Esophagus squamous epithelium (tissue), 5 donors: ENCODE measurements at regions not wholly inside any gene's neighbourhood (a gene's known extent, or its start where the extent isn't known, plus 50 kb on each side); places are given as distances from the start of the nearest gene placed in this dataset.

Experiments
- DNase-seq: peaks from one replicate; lab custom pipeline; 2025; lab: John Stamatoyannopoulos, UW
- H3K27ac ChIP-seq, 4 donors: fragments of 200-600 bp; sonication (generic); one replicate each; pipeline ENCODE4 v1.5.1; 2016 to 2019; ENCODE audit warnings: mild to moderate bottlenecking in 1 of 4
- H3K27me3 ChIP-seq, 4 donors: fragments of 200-600 bp; sonication (generic); 1 replicate in 3 of 4; 2 replicates in 1 of 4; pipeline versions ENCODE4 v1.5.1 to v1.6.0; 2017 to 2021; ENCODE audit warnings: antibody characterized with exemption in 1 of 4
- H3K36me3 ChIP-seq, 3 donors: fragments of 200-600 bp; sonication (generic); one replicate each; pipeline ENCODE4 v1.5.1; 2016 to 2019
- H3K4me1 ChIP-seq, 3 donors: fragments of 200-600 bp; sonication (generic); one replicate each; pipeline ENCODE4 v1.5.1; 2017 to 2019
- H3K4me3 ChIP-seq, 4 donors: fragments of 200-600 bp; sonication (generic); 1 replicate in 3 of 4; 2 replicates in 1 of 4; pipeline ENCODE4 v1.5.1; 2016 to 2019; ENCODE audit warnings: mild to moderate bottlenecking in 2 of 4, moderate library complexity in 1 of 4
- H3K9me3 ChIP-seq, 3 donors: fragments of 200-600 bp; sonication (generic); one replicate each; pipeline ENCODE4 v1.5.1; 2016 to 2019
- CTCF ChIP-seq, 6 experiments: fragments of 450-650 bp in 4 of 6; fragments of 200-600 bp in 2 of 6; sonication (generic) in 2 of 6; IDR thresholded peaks; one replicate each; pipeline ENCODE4 v1.5.1; 2016 to 2019; ENCODE audit warnings: antibody characterized with exemption in 6 of 6, mild to moderate bottlenecking in 4 of 6, moderate library complexity in 4 of 6
- POLR2A ChIP-seq, 4 donors: fragments of 450-650 bp; IDR thresholded peaks; one replicate each; pipeline ENCODE4 v1.6.1; 2017; ENCODE audit warnings: antibody characterized with exemption in 4 of 4, mild to moderate bottlenecking in 4 of 4, moderate library complexity in 3 of 4
- WGBS, 2 donors: methylation state at CpG; one replicate each; pipeline ENCODE4 v1.1.5; 2018; 5-methylcytosine and 5-hydroxymethylcytosine counted together
- intact Hi-C: fragments of 100-400 bp; cut with DNase I; formaldehyde crosslinking; loops from one replicate; pipeline ENCODE4 v1.15.0; 2022
- donor health status: DM: yes; HTN: yes; CAD: no.

DNA sequence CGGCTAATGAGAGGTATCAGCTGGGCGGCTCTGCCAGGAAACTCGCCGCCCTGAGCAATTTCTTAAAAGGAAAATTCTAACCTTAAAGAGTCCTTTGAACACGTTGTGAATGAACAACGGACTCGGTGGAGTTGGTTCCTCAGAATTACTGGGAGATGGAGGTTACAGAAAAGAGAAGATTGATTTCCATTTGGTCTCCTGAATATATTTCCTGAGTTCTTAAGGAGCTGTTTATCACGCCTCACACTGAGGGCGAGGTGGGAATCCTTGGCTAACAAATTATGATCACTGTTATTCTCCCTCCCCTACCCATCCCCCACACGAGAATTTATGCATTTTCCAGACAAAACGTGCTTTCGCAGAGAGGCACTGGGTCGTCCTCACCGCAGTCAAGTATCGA, 194.5 kb upstream of the C14orf180 start:
- H3K27me3 ChIP-seq: peaks cover 0 to 42% (median 0%) of the 10 kb centered on the region in 4 donors
- TF ChIP-seq CTCF (IDR thresholded peaks at IDR 0.05) (no peak), POLR2A (IDR thresholded peaks at IDR 0.05) (no peak)
- no peaks in the 10 kb centered on the region for H3K36me3 ChIP-seq
- WGBS, 2 donors: 77 to 88% methylated on average over 10 to 15 of the region's 15 CpGs
- DNase-seq: no peak
- intact Hi-C loops: no loop called here
- no peak overlapping the region for H3K27ac ChIP-seq
- no peak overlapping the region for H3K4me3 ChIP-seq
- peaks cover 0 to 12% (median 0%) of the 10 kb centered on the region in 3 donors for H3K4me1 ChIP-seq
- peaks cover 0 to 10% (median 0%) of the 10 kb centered on the region in 3 donors for H3K9me3 ChIP-seq

- Histone ChIP-seq H3K9me3 (peaks cover 0 to 6% (median 0%) of the 10 kb centered on the region in 3 donors), H3K4me1 (peaks cover 0 to 12% (median 0%) of the 10 kb centered on the region in 3 donors), H3K4me3 (no peak overlapping the region), H3K27ac (no peak overlapping the region), H3K27me3 (peaks cover 0 to 37% (median 0%) of the 10 kb centered on the region in 4 donors), H3K36me3 (no peaks in the 10 kb centered on the region)
- WGBS, 2 donors: 76 to 90% methylated on average over 9 to 14 of the region's 20 CpGs
- intact Hi-C loops: no loop called here
- TF ChIP-seq CTCF (IDR thresholded peaks at IDR 0.05): no peak
- TF ChIP-seq POLR2A (IDR thresholded peaks at IDR 0.05): no peak
- no peak for DNase-seq
Observed at GRCh38 chr14:104385531-104386101, 193.9 kb upstream of the C14orf180 start.

DNA sequence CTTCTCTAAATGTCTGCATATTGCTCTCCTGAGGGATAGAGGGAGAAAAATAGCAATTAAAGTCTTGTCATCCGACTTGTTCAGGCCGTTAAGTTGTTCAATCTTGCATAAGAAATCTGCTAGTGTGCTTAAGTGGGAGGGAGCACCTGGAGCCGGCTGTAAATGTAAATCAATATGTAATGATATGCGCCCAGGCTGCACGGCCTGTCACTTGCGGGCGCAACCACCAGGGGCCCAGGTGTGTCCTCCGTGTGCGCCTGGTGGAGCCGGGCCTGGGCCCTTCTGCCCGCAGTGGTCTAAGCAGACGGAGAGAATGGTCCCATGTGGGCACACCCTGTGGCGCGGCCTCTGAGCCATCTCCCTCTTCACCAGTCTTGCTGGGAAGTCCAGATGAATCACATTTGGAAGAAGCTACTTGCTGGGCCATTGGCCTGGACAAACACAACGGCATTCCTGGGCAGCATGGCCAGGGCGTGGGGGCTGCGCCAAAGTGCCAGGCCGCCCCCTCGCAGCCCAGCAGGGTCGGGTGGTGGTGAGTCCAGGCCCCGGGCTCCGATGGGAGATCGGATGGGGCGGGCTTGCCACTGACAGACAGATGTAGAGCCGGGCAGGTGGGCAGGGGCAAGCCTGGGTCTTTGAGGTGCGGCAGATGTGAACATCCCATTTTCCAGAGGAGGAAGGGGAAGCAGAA, 193.3 kb upstream of the C14orf180 start:
- peaks cover 0 to 33% (median 0%) of the 10 kb centered on the region in 4 donors for H3K27me3 ChIP-seq
- H3K9me3 ChIP-seq: no peaks in the 10 kb centered on the region
- H3K36me3 ChIP-seq: no peaks in the 10 kb centered on the region
- peaks cover 0 to 12% (median 0%) of the 10 kb centered on the region in 3 donors for H3K4me1 ChIP-seq
- DNase-seq: no peak
- TF ChIP-seq CTCF (IDR thresholded peaks at IDR 0.05) (no peak), POLR2A (IDR thresholded peaks at IDR 0.05) (no peak)
- intact Hi-C loops: no loop called here
- no peak overlapping the region for H3K4me3 ChIP-seq
- WGBS, 2 donors: 72 to 90% methylated on average over 14 to 15 of the region's 26 CpGs
- no peak overlapping the region for H3K27ac ChIP-seq

DNA sequence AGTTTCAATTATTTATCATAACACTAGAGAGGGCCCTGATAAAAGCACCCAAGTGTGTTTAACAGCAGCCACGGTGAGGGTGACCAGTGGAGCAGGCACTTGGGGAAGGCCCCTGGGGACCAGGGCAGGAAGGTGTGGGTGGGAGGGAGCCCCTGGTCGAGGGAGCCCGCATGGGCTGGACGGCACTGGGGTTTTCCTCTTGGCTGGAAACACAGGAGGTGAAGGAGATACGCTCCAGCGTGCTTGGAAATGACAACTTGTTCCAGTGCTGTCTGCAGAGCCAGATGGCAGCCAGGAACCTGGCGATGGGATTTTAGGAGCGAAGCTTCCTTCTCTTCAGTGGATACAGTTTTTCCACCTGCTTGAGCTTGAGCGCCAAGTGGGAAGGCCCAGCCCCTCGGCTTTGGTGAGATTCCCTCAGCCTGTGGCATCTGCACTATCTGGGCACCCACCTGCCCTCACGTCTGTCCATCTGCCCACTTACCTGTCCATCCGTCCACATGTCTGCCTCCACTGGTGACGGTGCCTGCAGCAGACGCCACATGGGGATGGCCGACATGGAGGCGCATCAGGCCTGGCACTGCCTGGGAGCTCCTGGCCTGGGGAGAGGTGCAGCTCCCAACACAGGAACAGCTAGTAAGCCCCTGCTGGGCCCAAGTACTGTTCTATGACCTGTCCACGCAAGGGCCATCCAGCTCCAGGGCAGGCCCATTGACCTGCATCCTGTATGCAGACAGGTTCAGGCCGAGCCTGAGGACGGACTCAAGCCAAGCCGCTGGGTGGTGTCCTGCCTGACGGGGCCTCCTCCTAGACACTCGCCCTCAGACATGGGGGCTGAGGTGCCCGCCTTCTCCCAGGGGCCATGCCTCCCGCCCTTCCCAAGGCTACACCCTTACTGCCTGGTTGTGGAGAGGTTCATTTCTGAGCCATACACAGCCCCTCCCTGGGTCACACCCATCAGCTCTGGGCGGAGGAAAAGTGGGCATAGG, 192.2 kb upstream of the C14orf180 start:
- Histone ChIP-seq H3K4me3 (no peak overlapping the region), H3K9me3 (no peaks in the 10 kb centered on the region), H3K36me3 (no peaks in the 10 kb centered on the region), H3K27ac (no peak overlapping the region), H3K4me1 (peaks cover 0 to 12% (median 0%) of the 10 kb centered on the region in 3 donors), H3K27me3 (peaks cover 0 to 22% (median 0%) of the 10 kb centered on the region in 4 donors)
- 76 to 77% methylated on average over 12 to 14 of the region's 25 CpGs for WGBS, 2 donors
- TF ChIP-seq CTCF (IDR thresholded peaks at IDR 0.05) (no peak), POLR2A (IDR thresholded peaks at IDR 0.05) (no peak)
- DNase-seq: no peak
- intact Hi-C loops: no loop called here
